ENCODE measurements at regions not wholly inside any gene's neighbourhood (a gene's known extent, or its start where the extent isn't known, plus 50 kb on each side); places are given as distances from the start of the nearest gene placed in this dataset.

DNA sequence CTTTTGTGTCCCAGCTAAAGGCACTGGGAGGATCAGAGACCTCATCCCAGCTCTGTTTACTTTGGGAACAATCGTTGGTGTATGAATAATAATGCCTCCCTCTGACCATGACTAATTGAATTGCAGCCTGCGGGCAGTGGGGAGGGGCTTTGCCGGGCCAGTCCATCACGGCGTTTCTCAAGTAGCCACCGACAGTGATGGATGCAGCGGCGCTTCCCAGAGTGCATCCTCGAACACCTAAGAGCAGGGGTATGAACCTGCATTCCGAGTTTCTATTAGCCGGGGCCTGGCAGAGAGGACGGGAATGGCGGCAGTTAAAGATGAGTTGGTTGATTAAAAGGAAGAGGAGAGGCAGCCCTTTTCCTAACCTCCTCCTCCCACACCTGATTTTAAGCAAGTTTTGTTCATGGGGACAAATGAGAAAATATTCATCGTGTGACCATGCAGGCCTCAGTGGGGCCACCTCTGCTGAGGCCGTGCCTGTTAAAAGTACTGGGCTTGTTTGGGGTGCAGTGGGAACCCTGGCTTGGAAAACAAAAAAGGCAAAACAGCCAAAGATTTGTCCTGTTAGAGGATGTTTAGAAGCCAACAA lies 154.1 kb downstream of the FOXA2 start:
- TF ChIP-seq POLR2A (IDR thresholded peaks at IDR 0.05; ENCODE audit: low read length) (no peak), GATA1 (IDR thresholded peaks at IDR 0.05; ENCODE audit: low read depth, low read length) (no peak)

Data from erythroblast (primary cell).